H9 (cell line): ENCODE measurements at regions not wholly inside any gene's neighbourhood (a gene's known extent, or its start where the extent isn't known, plus 50 kb on each side); places are given as distances from the start of the nearest gene placed in this dataset.

Experiments
- DNase-seq: peaks from one replicate; pipeline ENCODE4 v3.0.0-alpha.2; 2017
- H2AFZ ChIP-seq: one replicate; pipeline ENCODE4 v1.6.1; 2013; ENCODE audit warnings: mild to moderate bottlenecking, low read length, control low read depth, moderate library complexity
- H2AK5ac ChIP-seq: 2 replicates; pipeline ENCODE4 v1.6.1; 2013; ENCODE audit warnings: low read length, control low read depth, mixed read lengths; ENCODE audit not compliant: insufficient read length
- H2BK120ac ChIP-seq: one replicate; pipeline ENCODE4 v1.6.1; 2013; ENCODE audit warnings: low read depth, mild to moderate bottlenecking, low read length, control low read depth, inconsistent platforms; ENCODE audit not compliant: poor library complexity, severe bottlenecking
- H2BK12ac ChIP-seq: 2 replicates; pipeline ENCODE4 v1.6.1; 2013; ENCODE audit warnings: low read length, control low read depth, mixed read lengths, low read depth; ENCODE audit not compliant: insufficient read length
- H2BK15ac ChIP-seq: 2 replicates; pipeline ENCODE4 v1.6.1; 2013; ENCODE audit warnings: low read depth, low read length, control low read depth
- H2BK20ac ChIP-seq: one replicate; pipeline ENCODE4 v1.6.1; 2013; ENCODE audit warnings: low read depth, mild to moderate bottlenecking, low read length, control low read depth, inconsistent platforms; ENCODE audit not compliant: poor library complexity, severe bottlenecking
- H2BK5ac ChIP-seq: 2 replicates; pipeline ENCODE4 v1.6.1; 2013; ENCODE audit warnings: low read length, control low read depth, mixed read lengths; ENCODE audit not compliant: insufficient read length
- H3K14ac ChIP-seq: 2 replicates; pipeline ENCODE4 v1.6.1; 2013; ENCODE audit warnings: low read length, control low read depth; ENCODE audit not compliant: insufficient read depth
- H3K18ac ChIP-seq: 2 replicates; pipeline ENCODE4 v1.6.1; 2013; ENCODE audit warnings: low read depth, mild to moderate bottlenecking, mixed read lengths, low read length, control low read depth; ENCODE audit not compliant: insufficient read length
- H3K23ac ChIP-seq: 2 replicates; pipeline ENCODE4 v1.6.1; 2013; ENCODE audit warnings: low read length, control low read depth, mixed read lengths, low read depth; ENCODE audit not compliant: insufficient read length
- H3K23me2 ChIP-seq: 2 replicates; pipeline ENCODE4 v1.6.1; 2013; ENCODE audit warnings: low read depth, mild to moderate bottlenecking, mixed read lengths, low read length, control low read depth; ENCODE audit not compliant: insufficient read length, poor library complexity, severe bottlenecking
- H3K27ac ChIP-seq: 2 replicates; pipeline ENCODE4 v1.5.1; 2013; ENCODE audit warnings: low read length, control low read depth, mixed read lengths, low read depth; ENCODE audit not compliant: insufficient read length
- H3K27me3 ChIP-seq: 2 replicates; pipeline ENCODE4 v1.6.1; 2013; ENCODE audit warnings: low read length, control low read depth, inconsistent platforms; ENCODE audit not compliant: insufficient read depth
- H3K4ac ChIP-seq: 2 replicates; pipeline ENCODE4 v1.6.1; 2013; ENCODE audit warnings: low read depth, mild to moderate bottlenecking, control low read depth, inconsistent platforms, low read length, moderate library complexity
- H3K4me1 ChIP-seq: 2 replicates; pipeline ENCODE4 v1.6.1; 2013; ENCODE audit warnings: low read length, control low read depth, inconsistent platforms; ENCODE audit not compliant: insufficient read depth
- H3K4me2 ChIP-seq: 2 replicates; pipeline ENCODE4 v1.6.1; 2013; ENCODE audit warnings: low read length, control low read depth, mixed read lengths; ENCODE audit not compliant: insufficient read length, insufficient read depth
- H3K56ac ChIP-seq: 2 replicates; pipeline ENCODE4 v1.6.1; 2013; ENCODE audit warnings: low read depth, mild to moderate bottlenecking, mixed read lengths, low read length, control low read depth; ENCODE audit not compliant: insufficient read length
- H3K79me1 ChIP-seq: 2 replicates; pipeline ENCODE4 v1.6.1; 2013; ENCODE audit warnings: low read depth, mild to moderate bottlenecking, moderate library complexity, low read length, control low read depth, inconsistent platforms; ENCODE audit not compliant: insufficient read depth, poor library complexity, severe bottlenecking
- H3K79me2 ChIP-seq: 2 replicates; pipeline ENCODE4 v1.6.1; 2013; ENCODE audit warnings: low read length, control low read depth, inconsistent platforms; ENCODE audit not compliant: insufficient read depth
- H3K9ac ChIP-seq: 2 replicates; pipeline ENCODE4 v1.6.1; 2013; ENCODE audit warnings: low read length, control low read depth, mixed read lengths; ENCODE audit not compliant: insufficient read length; ENCODE audit errors: extremely low read depth
- H3K9me3 ChIP-seq: one replicate; pipeline ENCODE4 v1.6.1; 2013; ENCODE audit warnings: low read depth, low read length, inconsistent platforms; ENCODE audit not compliant: control insufficient read depth
- H3T11ph ChIP-seq: one replicate; pipeline ENCODE4 v1.6.1; 2013; ENCODE audit warnings: mild to moderate bottlenecking, low read length, control low read depth, inconsistent platforms
- H4K20me1 ChIP-seq: one replicate; pipeline ENCODE4 v1.6.1; 2013; ENCODE audit not compliant: control insufficient read depth, insufficient read length, insufficient read depth
- H4K5ac ChIP-seq: 2 replicates; pipeline ENCODE4 v1.6.1; 2013; ENCODE audit warnings: low read depth, mild to moderate bottlenecking, mixed read lengths, low read length, control low read depth; ENCODE audit not compliant: insufficient read length
- H4K8ac ChIP-seq: replicated peaks from 2 replicates; pipeline ENCODE4 v1.6.1; 2013; ENCODE audit warnings: low read length, control low read depth, mixed read lengths, low read depth; ENCODE audit not compliant: insufficient read length
- H4K91ac ChIP-seq: 2 replicates; pipeline ENCODE4 v1.6.1; 2013; ENCODE audit warnings: low read depth, mild to moderate bottlenecking, moderate library complexity, mixed read lengths, low read length, control low read depth; ENCODE audit not compliant: insufficient read length
- H3K27ac Mint-ChIP-seq, 3 experiments: 2 replicates in 2 of 3; 3 replicates in 1 of 3; pipeline ENCODE4 v1.8.0; 2020 to 2021; ENCODE audit warnings: mixed read lengths in 3 of 3, mild to moderate bottlenecking in 1 of 3, moderate library complexity in 1 of 3
- H3K27me3 Mint-ChIP-seq: 2 replicates; pipeline ENCODE4 v1.8.0; 2021; ENCODE audit warnings: low read depth, mild to moderate bottlenecking, moderate library complexity, mixed read lengths
- H3K36me3 Mint-ChIP-seq, 3 experiments: 2 replicates in 2 of 3; 3 replicates in 1 of 3; pipeline ENCODE4 v1.8.0; 2020 to 2021; ENCODE audit warnings: low read depth in 3 of 3, mixed read lengths in 3 of 3; ENCODE audit not compliant: insufficient read depth in 1 of 3
- H3K4me1 Mint-ChIP-seq, 2 experiments: 2 replicates each; pipeline ENCODE4 v1.8.0; 2020; ENCODE audit warnings: mixed read lengths in 2 of 2
- H3K4me3 Mint-ChIP-seq, 2 experiments: 2 replicates in 1 of 2; 3 replicates in 1 of 2; pipeline ENCODE4 v1.8.0; 2020 to 2021; ENCODE audit warnings: mild to moderate bottlenecking in 2 of 2, mixed read lengths in 2 of 2, moderate library complexity in 1 of 2
- H3K9me3 Mint-ChIP-seq, 2 experiments: 2 replicates in 1 of 2; 3 replicates in 1 of 2; pipeline ENCODE4 v1.8.0; 2020; ENCODE audit warnings: mild to moderate bottlenecking in 2 of 2, mixed read lengths in 2 of 2, moderate library complexity in 1 of 2
- WGBS: extraction: QIAGEN DNeasy Blood & Tissue Kit; methylation state at CpG from one replicate; pipeline ENCODE4 v1.1.7; 2013; ENCODE audit warnings: missing lambda C conversion rate, low lambda C conversion rate, mixed read lengths; ENCODE audit not compliant: insufficient read length; ENCODE audit errors: extremely low coverage; 5-methylcytosine and 5-hydroxymethylcytosine counted together
- TF ChIP-seq, protein P1 (sequence below): fragments of 200-600 bp; sonication (generic); conservative IDR thresholded peaks from 3 replicates; pipeline ENCODE4 v1.8.0; 2021; ENCODE audit warnings: antibody characterized with exemption, mild to moderate bottlenecking

DNA sequence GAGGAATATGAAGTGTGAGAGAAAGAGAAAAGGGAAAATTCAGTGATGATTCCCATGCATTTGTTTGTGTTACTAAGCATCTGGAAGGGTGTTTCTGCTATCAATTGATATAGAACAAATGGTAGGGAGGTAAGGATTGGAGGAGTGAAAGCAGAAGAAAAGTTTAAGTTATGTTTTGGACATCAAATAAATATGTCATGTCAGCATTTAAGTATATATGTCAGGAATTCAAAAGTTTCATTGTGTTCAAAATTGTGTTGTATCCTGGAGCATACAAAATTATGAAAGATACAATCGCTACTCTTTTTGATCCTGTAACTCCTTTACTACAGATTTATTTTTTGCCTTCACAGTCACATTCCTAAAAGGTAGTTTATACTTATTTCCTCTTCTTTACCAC lies 885.8 kb downstream of the KCNA4 start:
- H3K4me2 ChIP-seq, result no peak overlapping the region
- no peaks in the 10 kb centered on the region for H3K27me3 Mint-ChIP-seq
- H2AFZ ChIP-seq, result no peak overlapping the region
- WGBS, result no CpG with 5 or more reads among the region's 1 CpG
- no peaks in the 10 kb centered on the region for H3K27me3 ChIP-seq
- H3K23me2 ChIP-seq, result no peaks in the 10 kb centered on the region
- no peaks in the 10 kb centered on the region for H3K79me2 ChIP-seq
- H3K4ac ChIP-seq, result no peak overlapping the region
- no peaks in the 10 kb centered on the region for H3K9me3 Mint-ChIP-seq
- H3T11ph ChIP-seq, result no peak overlapping the region
- H2BK5ac ChIP-seq, result no peak overlapping the region
- no peak for DNase-seq
- no peak overlapping the region for H3K23ac ChIP-seq
- H3K27ac ChIP-seq, result no peak overlapping the region
- H3K36me3 Mint-ChIP-seq, result no peaks in the 10 kb centered on the region
- no peak overlapping the region for H3K56ac ChIP-seq
- no peak overlapping the region for H2BK120ac ChIP-seq
- H2BK12ac ChIP-seq, result no peak overlapping the region
- no peaks in the 10 kb centered on the region for H3K9me3 ChIP-seq
- H2BK20ac ChIP-seq, result no peak overlapping the region
- no peak overlapping the region for H3K14ac ChIP-seq
- H3K4me3 Mint-ChIP-seq, result no peak overlapping the region
- no peak overlapping the region for H2BK15ac ChIP-seq
- no peak overlapping the region for H4K8ac ChIP-seq
- no peak overlapping the region for H2AK5ac ChIP-seq
- no peak overlapping the region for H4K91ac ChIP-seq
- H3K79me1 ChIP-seq, result no peaks in the 10 kb centered on the region
- no peak overlapping the region for H3K18ac ChIP-seq
- TF ChIP-seq, protein P1, sequence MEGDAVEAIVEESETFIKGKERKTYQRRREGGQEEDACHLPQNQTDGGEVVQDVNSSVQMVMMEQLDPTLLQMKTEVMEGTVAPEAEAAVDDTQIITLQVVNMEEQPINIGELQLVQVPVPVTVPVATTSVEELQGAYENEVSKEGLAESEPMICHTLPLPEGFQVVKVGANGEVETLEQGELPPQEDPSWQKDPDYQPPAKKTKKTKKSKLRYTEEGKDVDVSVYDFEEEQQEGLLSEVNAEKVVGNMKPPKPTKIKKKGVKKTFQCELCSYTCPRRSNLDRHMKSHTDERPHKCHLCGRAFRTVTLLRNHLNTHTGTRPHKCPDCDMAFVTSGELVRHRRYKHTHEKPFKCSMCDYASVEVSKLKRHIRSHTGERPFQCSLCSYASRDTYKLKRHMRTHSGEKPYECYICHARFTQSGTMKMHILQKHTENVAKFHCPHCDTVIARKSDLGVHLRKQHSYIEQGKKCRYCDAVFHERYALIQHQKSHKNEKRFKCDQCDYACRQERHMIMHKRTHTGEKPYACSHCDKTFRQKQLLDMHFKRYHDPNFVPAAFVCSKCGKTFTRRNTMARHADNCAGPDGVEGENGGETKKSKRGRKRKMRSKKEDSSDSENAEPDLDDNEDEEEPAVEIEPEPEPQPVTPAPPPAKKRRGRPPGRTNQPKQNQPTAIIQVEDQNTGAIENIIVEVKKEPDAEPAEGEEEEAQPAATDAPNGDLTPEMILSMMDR, result no peak
- H3K9ac ChIP-seq, result no peak overlapping the region
- no peaks in the 10 kb centered on the region for H3K4me1 ChIP-seq
- no peak overlapping the region for H4K5ac ChIP-seq
- no peak overlapping the region for H3K27ac Mint-ChIP-seq
- H4K20me1 ChIP-seq, result no peaks in the 10 kb centered on the region
- H3K4me1 Mint-ChIP-seq, result no peaks in the 10 kb centered on the region
